Endothelial cell of umbilical vein (primary cell): ENCODE measurements at regions not wholly inside any gene's neighbourhood (a gene's known extent, or its start where the extent isn't known, plus 50 kb on each side); places are given as distances from the start of the nearest gene placed in this dataset.
"Not testable (repeated sequence)": the region's sequence is repeated elsewhere in the genome, so short reads cannot be mapped to it uniquely, and the experiment has no call there.

Source experiments
- EZH2 ChIP-seq: IDR thresholded peaks from 2 replicates; pipeline ENCODE4 v1.6.1; 2012; ENCODE audit warnings: borderline replicate concordance, low read depth, mild to moderate bottlenecking, moderate library complexity, low read length, inconsistent platforms; ENCODE audit not compliant: severe bottlenecking
- POLR2A ChIP-seq: IDR thresholded peaks from 2 replicates; pipeline ENCODE4 v1.6.1; 2012; ENCODE audit warnings: low read depth, mild to moderate bottlenecking, control low read depth, low read length
- POLR2AphosphoS5 ChIP-seq: IDR thresholded peaks from 2 replicates; pipeline ENCODE4 v1.6.1; 2012; ENCODE audit warnings: low read depth, mild to moderate bottlenecking, control low read depth, low read length, moderate library complexity; ENCODE audit not compliant: insufficient read depth

GRCh38 chr13:61089894-61090293 lies 325.8 kb downstream of the PCDH20 start:
- TF ChIP-seq POLR2AphosphoS5, EZH2, POLR2A: not testable (repeated sequence)
